GM20000 (cell line): ENCODE measurements at regions not wholly inside any gene's neighbourhood (a gene's known extent, or its start where the extent isn't known, plus 50 kb on each side); places are given as distances from the start of the nearest gene placed in this dataset.

Experiments used
- DNase-seq: peaks from one replicate; pipeline ENCODE4 v3.0.0; 2012; ENCODE audit warnings: low spot score
- TF ChIP-seq, protein P1 (sequence below): IDR thresholded peaks from 2 replicates; pipeline ENCODE4 v1.5.1; 2012; ENCODE audit warnings: mild to moderate bottlenecking, control low read depth; ENCODE audit errors: extremely low read depth, missing control alignments

DNA sequence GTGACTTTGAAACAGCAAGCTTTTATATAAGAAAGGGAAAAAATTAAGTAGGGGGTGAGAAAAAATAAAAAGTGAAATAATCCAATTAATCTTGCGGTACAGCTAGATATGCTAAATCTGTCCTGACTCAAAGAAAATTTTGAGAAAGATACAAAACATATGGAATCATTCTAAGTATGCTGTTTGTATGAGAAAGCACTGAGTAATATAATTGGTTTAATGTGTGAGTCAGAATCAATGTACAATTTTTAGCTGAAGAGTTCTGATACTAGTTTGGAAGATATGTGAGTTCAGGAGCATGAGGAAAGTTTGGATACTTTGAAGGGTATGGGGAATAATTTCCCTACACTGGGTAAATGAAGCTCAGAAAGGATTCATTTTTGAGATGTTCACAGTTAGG lies 190.9 kb upstream of the RASSF8 start:
- no peak for DNase-seq

DNA sequence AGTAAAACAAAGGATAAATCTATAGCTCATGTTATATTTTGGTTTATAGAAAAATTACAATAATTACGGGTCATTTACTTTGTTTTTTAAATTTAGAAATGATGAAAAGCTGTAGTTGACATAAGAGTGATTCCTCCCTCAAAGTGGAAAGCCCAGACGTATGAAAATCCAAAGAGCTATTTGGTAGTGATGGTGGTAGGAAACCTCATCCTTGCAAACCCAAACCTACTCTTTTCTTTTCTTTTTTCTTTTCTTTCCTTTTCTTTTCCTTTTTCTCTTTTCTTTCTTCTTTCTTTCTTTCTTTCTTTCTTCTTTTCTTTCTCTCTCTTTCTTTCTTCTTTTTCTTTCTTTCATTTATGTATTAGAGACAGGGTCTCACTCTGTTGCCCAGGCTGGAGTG lies 190.3 kb upstream of the RASSF8 start:
- DNase-seq = no peak
- TF ChIP-seq, protein P1, sequence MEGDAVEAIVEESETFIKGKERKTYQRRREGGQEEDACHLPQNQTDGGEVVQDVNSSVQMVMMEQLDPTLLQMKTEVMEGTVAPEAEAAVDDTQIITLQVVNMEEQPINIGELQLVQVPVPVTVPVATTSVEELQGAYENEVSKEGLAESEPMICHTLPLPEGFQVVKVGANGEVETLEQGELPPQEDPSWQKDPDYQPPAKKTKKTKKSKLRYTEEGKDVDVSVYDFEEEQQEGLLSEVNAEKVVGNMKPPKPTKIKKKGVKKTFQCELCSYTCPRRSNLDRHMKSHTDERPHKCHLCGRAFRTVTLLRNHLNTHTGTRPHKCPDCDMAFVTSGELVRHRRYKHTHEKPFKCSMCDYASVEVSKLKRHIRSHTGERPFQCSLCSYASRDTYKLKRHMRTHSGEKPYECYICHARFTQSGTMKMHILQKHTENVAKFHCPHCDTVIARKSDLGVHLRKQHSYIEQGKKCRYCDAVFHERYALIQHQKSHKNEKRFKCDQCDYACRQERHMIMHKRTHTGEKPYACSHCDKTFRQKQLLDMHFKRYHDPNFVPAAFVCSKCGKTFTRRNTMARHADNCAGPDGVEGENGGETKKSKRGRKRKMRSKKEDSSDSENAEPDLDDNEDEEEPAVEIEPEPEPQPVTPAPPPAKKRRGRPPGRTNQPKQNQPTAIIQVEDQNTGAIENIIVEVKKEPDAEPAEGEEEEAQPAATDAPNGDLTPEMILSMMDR = no peak

More for the DNA sequence above, 190.9 kb upstream of the RASSF8 start:
- TF ChIP-seq, protein P1 = no peak

DNA sequence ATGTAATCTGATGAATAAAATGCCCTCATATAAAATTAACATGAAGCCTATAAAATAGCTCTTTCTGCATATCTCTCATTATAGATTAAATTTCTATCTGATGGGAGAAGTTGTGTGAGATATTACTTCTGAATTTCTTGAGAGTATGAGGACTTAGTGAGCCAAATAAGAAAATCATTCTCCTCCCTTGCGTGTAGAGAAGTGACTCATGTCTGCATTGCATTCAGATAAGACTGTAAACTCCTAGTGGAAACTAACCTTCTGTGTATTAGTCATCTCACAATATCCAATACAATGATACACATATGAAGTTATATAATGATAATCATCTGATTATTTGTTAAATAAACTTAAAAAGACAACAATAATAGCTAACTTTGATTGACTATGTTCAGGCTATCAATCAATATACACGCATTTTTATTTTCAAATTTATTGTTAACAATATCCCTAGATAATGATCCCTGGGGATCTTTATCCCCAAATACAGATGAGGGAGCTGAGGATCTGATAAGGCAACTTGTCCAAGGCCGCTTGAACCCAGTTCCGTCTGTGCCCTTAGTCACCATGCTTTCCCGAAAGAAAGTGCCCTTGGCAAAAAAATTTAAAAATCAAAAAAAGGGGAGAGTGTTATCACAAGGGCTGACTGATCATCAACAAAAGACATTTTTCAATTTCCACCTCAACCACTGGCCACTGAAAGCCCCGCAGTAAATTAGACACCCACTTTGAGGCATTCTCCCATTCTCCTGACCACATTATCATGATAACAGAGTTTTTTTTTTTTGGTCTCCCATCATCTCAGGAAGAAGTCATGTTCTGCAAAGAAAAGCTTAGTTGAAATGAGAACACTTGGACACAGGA lies 189.2 kb upstream of the RASSF8 start:
- no peak for DNase-seq
- TF ChIP-seq, protein P1 = no peak

DNA sequence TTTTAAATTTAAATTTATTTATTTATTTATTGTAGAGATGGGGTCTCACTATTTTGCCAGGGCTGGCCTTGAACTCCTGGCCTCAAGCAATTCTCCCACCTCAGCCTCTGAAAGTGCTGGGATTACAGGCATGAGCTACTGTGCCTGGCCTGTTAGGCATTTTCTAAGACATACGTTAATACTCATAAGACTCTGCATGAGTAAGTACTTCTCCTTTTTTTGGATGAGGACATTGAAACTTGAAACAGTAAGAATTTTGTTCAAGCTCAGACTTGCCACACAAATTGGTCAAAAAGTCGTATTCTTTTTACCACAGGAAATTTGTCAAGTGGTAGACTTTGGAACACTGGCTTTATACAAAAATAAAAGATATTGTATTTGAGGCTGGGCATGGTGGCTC lies 187.4 kb upstream of the RASSF8 start:
- TF ChIP-seq, protein P1 = no peak
- DNase-seq = no peak

DNA sequence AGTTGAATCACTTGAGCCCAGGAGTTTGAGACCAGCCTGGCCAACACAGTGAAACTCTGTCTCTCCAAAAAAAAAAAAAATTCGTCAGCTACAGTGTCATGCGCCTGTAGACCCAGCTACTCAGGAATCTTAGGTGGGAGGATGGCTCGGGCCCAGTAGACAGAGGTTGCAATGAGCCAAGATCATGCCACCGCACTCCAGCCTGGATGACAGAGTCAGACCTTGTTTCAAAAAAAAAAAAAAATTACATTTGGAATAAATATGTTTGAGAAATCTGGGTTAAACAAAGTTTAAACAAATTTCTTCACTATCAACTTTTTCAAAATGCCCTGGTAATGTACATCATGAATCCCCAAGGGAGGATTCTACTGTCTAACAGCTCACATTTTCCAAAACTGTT lies 187.0 kb upstream of the RASSF8 start:
- TF ChIP-seq, protein P1 = no peak
- DNase-seq = no peak

DNA sequence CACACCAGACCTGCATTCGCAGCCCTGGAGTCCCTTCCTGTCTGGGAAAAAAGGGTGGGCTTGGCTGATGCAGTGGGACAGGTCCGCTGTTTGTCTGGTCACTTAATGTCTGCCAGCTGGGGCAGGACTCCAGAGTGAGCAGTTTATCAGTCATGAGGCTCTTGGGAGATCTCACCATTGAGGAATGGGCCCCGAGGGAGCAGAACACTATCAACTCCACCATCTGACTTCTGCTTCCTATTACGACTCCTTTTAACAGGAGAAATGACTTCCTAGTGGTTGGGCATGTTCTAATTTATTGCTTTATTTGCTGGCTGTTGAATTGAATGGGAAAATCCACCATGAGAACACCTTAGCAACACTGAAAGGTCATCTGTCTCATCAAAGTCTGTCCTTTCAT lies 182.5 kb upstream of the RASSF8 start:
- DNase-seq = no peak
- TF ChIP-seq, protein P1 = no peak

DNA sequence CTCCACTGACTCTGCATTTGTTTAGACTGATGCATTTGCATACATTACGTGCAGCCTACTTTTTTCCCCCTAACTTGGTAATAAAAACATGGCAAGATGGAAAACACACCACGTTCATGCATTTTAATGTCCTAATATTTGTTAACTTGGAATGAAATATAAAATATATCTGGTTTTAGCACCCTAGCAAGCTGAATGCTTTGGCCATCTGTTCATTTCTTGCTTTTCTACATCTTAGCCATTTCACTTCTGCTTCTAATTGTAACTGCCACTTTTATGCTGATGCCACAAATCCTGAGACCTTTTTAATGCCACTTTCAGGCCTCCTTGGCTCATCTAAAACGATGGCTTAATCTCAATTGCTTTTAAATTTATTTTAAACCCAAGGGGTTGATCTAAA lies 177.7 kb upstream of the RASSF8 start:
- DNase-seq = no peak
- TF ChIP-seq, protein P1 = no peak
